Activated CD8-positive, alpha-beta memory T cell treated with anti-CD3 and anti-CD28 coated beads, Interleukin-2, amount 10 ng/mL, durations not matched to agents 7 days and 5 days (primary cell): ENCODE measurements at regions not wholly inside any gene's neighbourhood (a gene's known extent, or its start where the extent isn't known, plus 50 kb on each side); places are given as distances from the start of the nearest gene placed in this dataset.

ENCODE experiments used
- ATAC-seq: fragments of 150-1000 bp; cut with Tn5 transposase; one replicate; pipeline ENCODE4 v1.10.0; 2021; ENCODE audit warnings: moderate library complexity
- CTCF ChIA-PET: fragments of 350-600 bp; sonication (Branson Sonifier 250); formaldehyde crosslinking; loops from one replicate; lab custom pipeline; 2021; ENCODE audit warnings: antibody characterized with exemption; lab: Charles Lee
- DNase-seq: peaks from one replicate; pipeline ENCODE4 v3.0.0-alpha.2; 2020
- H3K27ac Mint-ChIP-seq: one replicate; pipeline ENCODE4 v1.8.0; 2021; ENCODE audit warnings: mild to moderate bottlenecking, mixed read lengths
- H3K27me3 Mint-ChIP-seq: one replicate; pipeline ENCODE4 v1.8.0; 2021; ENCODE audit warnings: mixed read lengths
- H3K36me3 Mint-ChIP-seq: one replicate; pipeline ENCODE4 v1.8.0; 2021; ENCODE audit warnings: mild to moderate bottlenecking, mixed read lengths
- H3K4me1 Mint-ChIP-seq: one replicate; pipeline ENCODE4 v1.8.0; 2021; ENCODE audit warnings: mixed read lengths
- H3K4me3 Mint-ChIP-seq: one replicate; pipeline ENCODE4 v1.8.0; 2021; ENCODE audit warnings: mild to moderate bottlenecking, moderate library complexity, mixed read lengths
- H3K9me3 Mint-ChIP-seq: one replicate; pipeline ENCODE4 v1.8.0; 2022; ENCODE audit warnings: low read depth, mixed read lengths

- Mint-ChIP-seq H3K4me1 (no peaks in the 10 kb centered on the region), H3K36me3 (no peaks in the 10 kb centered on the region), H3K9me3 (no peaks in the 10 kb centered on the region), H3K27ac (no peak overlapping the region), H3K27me3 (no peaks in the 10 kb centered on the region), H3K4me3 (no peak overlapping the region)
- ATAC-seq (no peak), DNase-seq (no peak)
- CTCF ChIA-PET: interaction anchor here (1.2 kb wide), 1 partner anchor 11 kb away, joined by 3 read pairs; no protein-coding TSS in a partner anchor
Observed at GRCh38 chr2:147390475-147390874, 454.4 kb upstream of the ACVR2A start.

- CTCF ChIA-PET: no interaction called here
- Mint-ChIP-seq H3K36me3 (no peaks in the 10 kb centered on the region), H3K4me1 (no peaks in the 10 kb centered on the region), H3K9me3 (no peaks in the 10 kb centered on the region), H3K27me3 (no peaks in the 10 kb centered on the region), H3K27ac (no peak overlapping the region), H3K4me3 (no peak overlapping the region)
- DNase-seq (no peak), ATAC-seq (no peak)
Observed at GRCh38 chr2:147389218-147389617, 455.6 kb upstream of the ACVR2A start.

DNA sequence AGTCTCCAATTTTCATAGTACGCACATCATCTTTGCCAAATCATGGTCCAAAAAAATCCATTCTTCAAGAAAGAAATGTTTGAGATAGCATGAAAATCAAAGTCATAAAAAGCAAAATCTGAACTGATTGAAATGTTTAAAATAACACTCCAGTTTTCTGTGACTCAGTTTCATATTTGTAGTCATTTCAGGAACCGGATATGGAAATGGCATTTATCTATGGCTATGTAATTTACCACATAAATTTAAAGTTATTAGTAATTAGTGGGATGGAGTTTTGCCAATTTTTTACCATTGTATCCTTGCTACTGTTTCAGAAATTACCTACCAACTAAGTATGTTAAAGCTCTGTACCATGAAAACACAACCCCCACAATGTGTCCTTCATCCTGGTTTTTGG, 456.6 kb upstream of the ACVR2A start:
- ATAC-seq: no peak
- Mint-ChIP-seq H3K36me3 (no peaks in the 10 kb centered on the region), H3K4me1 (no peaks in the 10 kb centered on the region), H3K9me3 (no peaks in the 10 kb centered on the region), H3K27ac (no peak overlapping the region), H3K27me3 (no peaks in the 10 kb centered on the region), H3K4me3 (no peak overlapping the region)
- no peak for DNase-seq
- CTCF ChIA-PET: no interaction called here

DNA sequence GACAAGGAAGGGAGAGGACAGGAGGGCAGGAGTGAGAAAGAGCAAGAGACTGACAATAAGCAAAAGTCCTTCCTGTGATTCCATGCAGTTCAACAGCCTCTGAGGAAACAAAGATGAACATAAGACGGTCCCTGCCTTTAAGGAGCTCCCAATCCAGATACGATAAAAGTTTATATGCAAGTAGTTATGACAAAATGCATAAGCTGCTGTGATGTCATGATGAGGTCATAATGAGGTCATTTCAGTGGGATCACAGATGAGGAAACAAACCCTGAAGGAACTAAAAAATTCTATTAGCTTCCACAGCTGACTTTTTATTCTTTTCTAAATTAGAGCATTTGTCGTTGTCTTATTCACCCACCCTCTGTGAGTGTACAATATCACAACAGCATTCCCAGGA, 458.5 kb upstream of the ACVR2A start:
- CTCF ChIA-PET: no interaction called here
- no peak for ATAC-seq
- no peak overlapping the region for H3K4me3 Mint-ChIP-seq
- H3K4me1 Mint-ChIP-seq: no peaks in the 10 kb centered on the region
- no peaks in the 10 kb centered on the region for H3K27me3 Mint-ChIP-seq
- no peak for DNase-seq
- no peaks in the 10 kb centered on the region for H3K36me3 Mint-ChIP-seq
- H3K27ac Mint-ChIP-seq: no peak overlapping the region
- no peaks in the 10 kb centered on the region for H3K9me3 Mint-ChIP-seq

DNA sequence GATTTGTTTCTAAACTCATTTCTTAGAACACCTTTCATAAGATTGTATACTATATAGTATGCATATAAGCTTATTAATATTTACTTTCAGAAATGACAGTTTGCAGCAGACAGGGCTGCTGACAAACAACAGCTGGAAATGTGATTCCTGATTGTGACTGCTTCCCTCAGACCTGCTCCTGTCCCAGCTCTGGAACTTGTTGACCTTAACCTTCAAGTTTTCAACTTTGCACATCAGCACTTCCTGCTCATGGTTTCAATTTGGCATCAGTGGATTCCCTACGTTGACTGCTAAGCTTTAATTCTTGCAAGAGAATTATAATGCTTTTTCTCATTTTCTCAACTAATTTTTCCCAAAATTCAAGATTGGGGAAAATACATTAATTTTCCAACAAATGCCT, 459.2 kb upstream of the ACVR2A start:
- CTCF ChIA-PET: no interaction called here
- no peak for ATAC-seq
- Mint-ChIP-seq H3K27ac (no peak overlapping the region), H3K4me1 (no peaks in the 10 kb centered on the region), H3K4me3 (no peak overlapping the region), H3K9me3 (peaks cover 1% of the 10 kb centered on the region), H3K36me3 (no peaks in the 10 kb centered on the region), H3K27me3 (no peaks in the 10 kb centered on the region)
- DNase-seq: no peak

DNA sequence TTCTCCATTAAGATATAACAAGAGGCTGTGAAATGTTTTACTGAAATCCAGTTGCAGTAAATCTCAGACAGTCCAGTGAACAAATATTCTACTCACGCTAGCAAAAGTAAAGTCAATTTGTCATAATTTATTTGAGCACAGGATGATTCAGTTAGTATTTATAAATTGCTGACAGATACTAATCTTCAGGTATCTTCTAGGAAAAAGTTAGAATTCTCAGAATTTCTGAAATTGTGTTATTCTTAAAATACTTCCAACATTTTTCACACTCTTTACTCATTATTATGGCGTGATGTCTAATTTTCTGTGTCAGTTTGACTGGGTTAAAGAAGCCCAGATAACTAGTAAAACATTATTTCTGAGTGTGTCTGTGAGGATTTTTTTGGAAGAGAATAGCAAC, 460.2 kb upstream of the ACVR2A start:
- Mint-ChIP-seq H3K4me3 (no peak overlapping the region), H3K27ac (no peak overlapping the region), H3K9me3 (peaks cover 2% of the 10 kb centered on the region), H3K4me1 (no peaks in the 10 kb centered on the region), H3K27me3 (no peaks in the 10 kb centered on the region), H3K36me3 (no peaks in the 10 kb centered on the region)
- no peak for ATAC-seq
- CTCF ChIA-PET: no interaction called here
- DNase-seq: no peak

- no peak overlapping the region for H3K27ac Mint-ChIP-seq
- no peaks in the 10 kb centered on the region for H3K36me3 Mint-ChIP-seq
- H3K4me1 Mint-ChIP-seq: no peaks in the 10 kb centered on the region
- no peaks in the 10 kb centered on the region for H3K27me3 Mint-ChIP-seq
- DNase-seq: no peak
- CTCF ChIA-PET: interaction anchor here (0.5 kb wide), 1 partner anchor 301 kb away, joined by 3 read pairs; no protein-coding TSS in a partner anchor
- no peak overlapping the region for H3K4me3 Mint-ChIP-seq
- peaks cover 2% of the 10 kb centered on the region for H3K9me3 Mint-ChIP-seq
- ATAC-seq: no peak
Observed at GRCh38 chr2:147382322-147382948, 462.4 kb upstream of the ACVR2A start.

DNA sequence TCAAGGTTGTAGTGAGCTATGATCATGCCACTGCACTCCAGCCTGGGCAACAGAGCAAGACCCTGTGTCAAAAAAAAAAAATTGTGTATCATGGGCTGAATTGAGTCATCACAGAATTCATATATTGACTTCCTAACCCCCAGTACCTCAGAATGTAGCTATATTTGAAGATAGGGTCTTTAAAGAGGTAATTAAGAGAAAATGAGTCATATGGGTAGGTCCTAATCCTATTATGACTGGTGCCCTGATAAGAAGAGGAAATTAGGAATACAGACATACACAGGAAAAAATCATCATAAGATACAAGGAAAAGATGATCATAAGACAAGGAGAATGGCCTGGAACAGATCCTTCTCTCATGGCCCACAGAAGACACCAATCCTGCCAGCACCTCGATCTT, 466.4 kb upstream of the ACVR2A start:
- Mint-ChIP-seq H3K27ac (no peak overlapping the region), H3K4me1 (peaks cover 4% of the 10 kb centered on the region), H3K36me3 (no peaks in the 10 kb centered on the region), H3K4me3 (no peak overlapping the region), H3K9me3 (peaks cover 2% of the 10 kb centered on the region), H3K27me3 (no peaks in the 10 kb centered on the region)
- ATAC-seq (no peak), DNase-seq (no peak)
- CTCF ChIA-PET: no interaction called here

DNA sequence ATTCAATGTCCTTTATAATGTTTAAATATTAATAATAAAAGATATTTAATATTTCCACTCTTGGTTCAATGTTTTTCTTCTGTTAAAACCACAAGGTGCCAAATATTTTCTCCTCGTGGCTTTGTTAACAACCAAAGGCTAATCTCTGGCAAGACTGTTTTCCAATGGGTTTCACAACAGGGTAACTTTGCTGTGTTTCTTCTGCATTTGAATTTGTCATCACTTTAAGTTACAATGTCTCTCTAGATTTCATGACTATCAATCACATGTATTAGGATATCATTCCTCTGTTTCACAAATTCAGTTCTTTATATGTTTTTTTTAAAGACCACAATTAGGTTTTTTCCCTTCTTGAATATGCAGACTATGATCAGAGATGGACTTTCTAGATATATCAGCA, 469.8 kb upstream of the ACVR2A start:
- H3K9me3 Mint-ChIP-seq: no peaks in the 10 kb centered on the region
- DNase-seq (no peak), ATAC-seq (no peak)
- no peak overlapping the region for H3K4me3 Mint-ChIP-seq
- no peaks in the 10 kb centered on the region for H3K36me3 Mint-ChIP-seq
- H3K27me3 Mint-ChIP-seq: no peaks in the 10 kb centered on the region
- no peak overlapping the region for H3K27ac Mint-ChIP-seq
- peaks cover 4% of the 10 kb centered on the region for H3K4me1 Mint-ChIP-seq
- CTCF ChIA-PET: no interaction called here

- ATAC-seq (no peak), DNase-seq (no peak)
- Mint-ChIP-seq H3K4me3 (no peak overlapping the region), H3K27ac (no peak overlapping the region), H3K36me3 (no peaks in the 10 kb centered on the region), H3K4me1 (peaks cover 4% of the 10 kb centered on the region), H3K9me3 (no peaks in the 10 kb centered on the region), H3K27me3 (no peaks in the 10 kb centered on the region)
- CTCF ChIA-PET: no interaction called here
Observed at GRCh38 chr2:147374423-147374811, 470.4 kb upstream of the ACVR2A start.

GRCh38 chr2:147373800-147374422, 470.9 kb upstream of the ACVR2A start:
- Mint-ChIP-seq H3K9me3 (no peaks in the 10 kb centered on the region), H3K27me3 (no peaks in the 10 kb centered on the region), H3K4me3 (no peak overlapping the region), H3K4me1 (peaks cover 4% of the 10 kb centered on the region), H3K36me3 (no peaks in the 10 kb centered on the region), H3K27ac (no peak overlapping the region)
- CTCF ChIA-PET: no interaction called here
- ATAC-seq (no peak), DNase-seq (no peak)

GRCh38 chr2:147368306-147368705, 476.5 kb upstream of the ACVR2A start:
- no peak for ATAC-seq
- no peak overlapping the region for H3K4me3 Mint-ChIP-seq
- H3K27ac Mint-ChIP-seq: no peak overlapping the region
- H3K9me3 Mint-ChIP-seq: no peaks in the 10 kb centered on the region
- H3K27me3 Mint-ChIP-seq: no peaks in the 10 kb centered on the region
- no peak for DNase-seq
- H3K4me1 Mint-ChIP-seq: peaks cover 9% of the 10 kb centered on the region
- no peaks in the 10 kb centered on the region for H3K36me3 Mint-ChIP-seq
- CTCF ChIA-PET: no interaction called here

- Mint-ChIP-seq H3K36me3 (no peaks in the 10 kb centered on the region), H3K4me1 (peaks cover 9% of the 10 kb centered on the region), H3K27ac (no peak overlapping the region), H3K27me3 (no peaks in the 10 kb centered on the region), H3K4me3 (no peak overlapping the region), H3K9me3 (no peaks in the 10 kb centered on the region)
- DNase-seq (no peak), ATAC-seq (no peak)
- CTCF ChIA-PET: no interaction called here
Observed at GRCh38 chr2:147366279-147366678, 478.6 kb upstream of the ACVR2A start.

DNA sequence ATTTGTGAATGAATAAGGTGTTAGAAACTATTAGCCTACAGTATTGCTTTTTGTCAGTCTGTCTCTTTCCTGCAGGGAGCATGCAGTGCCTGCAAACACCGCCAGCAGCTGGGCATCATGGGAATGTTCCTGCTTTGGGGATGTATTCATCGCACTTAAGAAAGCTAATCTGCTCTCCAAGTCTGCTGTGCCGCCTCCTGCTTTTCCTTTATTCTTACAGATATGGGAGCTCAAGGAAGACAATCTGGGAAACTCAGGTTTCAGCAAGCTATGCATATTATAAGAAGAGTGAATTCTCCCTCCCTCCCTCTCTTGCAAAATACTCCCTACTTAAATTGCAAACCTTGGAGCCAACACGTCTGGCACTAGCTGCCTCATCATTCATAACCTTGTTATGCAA, 479.2 kb upstream of the ACVR2A start:
- ATAC-seq (no peak), DNase-seq (no peak)
- CTCF ChIA-PET: no interaction called here
- no peak overlapping the region for H3K4me3 Mint-ChIP-seq
- no peaks in the 10 kb centered on the region for H3K36me3 Mint-ChIP-seq
- no peaks in the 10 kb centered on the region for H3K27me3 Mint-ChIP-seq
- H3K27ac Mint-ChIP-seq: no peak overlapping the region
- no peaks in the 10 kb centered on the region for H3K9me3 Mint-ChIP-seq
- H3K4me1 Mint-ChIP-seq: peaks cover 9% of the 10 kb centered on the region
